Hematopoietic multipotent progenitor cell (in vitro differentiated cells): ENCODE measurements at regions not wholly inside any gene's neighbourhood (a gene's known extent, or its start where the extent isn't known, plus 50 kb on each side); places are given as distances from the start of the nearest gene placed in this dataset.
"Not testable (repeated sequence)": the region's sequence is repeated elsewhere in the genome, so short reads cannot be mapped to it uniquely, and the experiment has no call there.

Experiments used
- DNase-seq, 3 donors: peaks; one replicate each; pipeline ENCODE4 v3.0.0-alpha.2; 2011 to 2015; ENCODE audit warnings: low read depth in 2 of 3, low spot score in 2 of 3

DNA sequence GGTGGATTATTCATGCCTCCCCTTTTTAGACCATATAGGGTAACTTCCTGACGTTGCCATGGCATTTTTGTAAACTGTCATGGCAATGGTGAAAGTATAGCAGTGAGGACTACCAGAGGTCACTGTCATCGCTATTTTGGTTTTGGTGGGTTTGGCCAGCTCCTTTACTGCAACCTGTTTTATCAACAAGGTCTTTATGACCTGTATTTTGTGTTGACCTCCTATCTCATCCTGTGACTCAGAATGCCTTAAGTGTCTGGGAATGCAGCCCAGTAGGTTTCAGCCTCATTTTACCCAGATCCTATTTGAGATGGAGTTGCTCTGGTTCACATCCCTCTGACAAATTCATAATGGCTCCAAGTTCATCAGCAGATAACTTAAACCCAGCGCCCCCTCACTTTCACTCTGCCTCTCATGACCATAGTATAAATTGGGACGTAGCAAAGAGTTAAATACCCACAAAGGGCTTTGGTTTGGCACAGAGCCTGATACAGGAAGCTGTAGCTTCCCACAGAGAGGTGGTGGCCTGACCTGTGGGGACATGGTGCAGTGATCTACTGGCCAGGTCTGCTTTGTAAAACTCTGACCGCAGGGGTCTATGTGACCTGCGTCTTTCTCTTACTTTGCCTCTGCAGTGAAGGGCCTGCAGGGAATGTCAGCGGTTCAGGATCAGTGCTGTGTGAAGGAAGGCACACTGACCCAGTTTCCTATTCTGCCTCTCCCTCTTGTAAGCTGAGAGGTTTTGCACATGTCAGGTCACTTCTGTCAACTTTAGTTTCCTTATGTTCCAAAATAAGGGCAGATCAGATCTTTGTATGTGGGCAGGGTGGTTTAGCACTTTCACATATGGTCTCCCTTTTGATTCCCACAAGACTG is 78.1 kb upstream of the ZNF644 start:
- DNase-seq = peak in 2 of 3 donors; percentile 33 to 73

DNA sequence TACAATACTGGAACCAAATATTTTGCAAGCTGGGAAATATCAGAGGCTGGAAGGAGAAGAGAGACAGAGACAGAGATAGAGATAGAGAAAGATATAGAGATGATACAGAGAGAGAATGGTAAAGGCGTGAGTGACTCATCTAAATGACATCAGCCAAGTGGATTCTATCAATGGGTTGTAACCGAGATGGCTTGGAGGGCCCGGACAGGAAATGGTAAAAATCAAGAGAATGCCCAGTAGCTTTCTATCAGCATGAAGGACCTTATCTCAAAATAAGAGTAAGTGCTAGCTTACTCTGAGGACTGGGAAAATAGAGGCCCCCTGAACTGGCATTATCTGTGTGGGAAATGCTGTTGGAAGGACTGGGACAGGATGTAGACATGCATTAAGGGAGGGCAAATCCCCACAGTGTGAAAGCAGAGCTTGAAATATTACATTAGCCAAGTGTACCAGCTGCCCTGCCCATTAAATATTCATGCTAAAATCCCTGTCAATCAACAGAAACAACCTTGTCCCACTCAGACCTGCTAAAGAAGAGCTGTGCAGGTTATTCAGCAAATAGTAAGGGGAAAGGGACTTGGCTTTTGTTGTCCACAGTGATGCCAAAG is 76.6 kb upstream of the ZNF644 start:
- no peak for DNase-seq

DNA sequence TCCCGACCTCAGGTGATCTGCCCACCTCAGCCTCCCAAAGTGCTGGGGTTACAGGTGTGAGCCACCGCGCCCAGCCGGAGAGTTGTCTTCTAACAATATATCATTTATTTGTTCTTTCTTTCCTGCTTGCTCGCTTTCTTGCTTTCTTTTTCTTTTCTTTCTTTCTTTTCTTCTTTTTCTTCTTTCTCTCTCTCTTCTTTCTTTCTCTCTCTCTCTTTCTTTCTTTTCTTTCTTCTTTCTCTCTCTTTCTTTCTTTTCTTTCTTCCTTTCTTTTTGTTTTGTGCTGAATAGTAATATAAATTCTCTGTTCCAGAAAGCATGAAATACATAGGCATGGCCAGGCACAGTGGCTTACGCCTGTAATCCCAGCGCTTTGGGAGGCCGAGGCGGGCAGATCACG is 73.5 kb upstream of the ZNF644 start:
- DNase-seq = not testable (repeated sequence)

DNA sequence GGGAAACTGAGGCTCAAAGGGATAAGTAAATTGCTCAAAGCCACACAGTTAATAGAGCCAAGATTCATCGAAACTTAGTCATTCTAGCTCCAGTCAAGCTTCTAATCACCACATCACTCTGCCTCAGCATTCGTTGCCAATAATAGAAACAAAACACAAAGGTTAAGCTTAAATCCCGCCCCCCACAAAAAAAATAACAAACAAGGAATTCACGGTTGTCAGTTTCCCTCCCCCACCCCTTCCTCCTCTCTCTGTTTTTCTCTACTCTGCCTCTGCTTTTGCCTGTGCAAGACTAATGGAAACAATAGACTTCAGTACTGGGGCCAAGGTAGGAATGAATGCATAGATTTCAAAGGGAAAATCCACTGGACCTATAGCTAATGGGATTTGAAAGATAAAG is 70.7 kb upstream of the ZNF644 start:
- no peak for DNase-seq

DNA sequence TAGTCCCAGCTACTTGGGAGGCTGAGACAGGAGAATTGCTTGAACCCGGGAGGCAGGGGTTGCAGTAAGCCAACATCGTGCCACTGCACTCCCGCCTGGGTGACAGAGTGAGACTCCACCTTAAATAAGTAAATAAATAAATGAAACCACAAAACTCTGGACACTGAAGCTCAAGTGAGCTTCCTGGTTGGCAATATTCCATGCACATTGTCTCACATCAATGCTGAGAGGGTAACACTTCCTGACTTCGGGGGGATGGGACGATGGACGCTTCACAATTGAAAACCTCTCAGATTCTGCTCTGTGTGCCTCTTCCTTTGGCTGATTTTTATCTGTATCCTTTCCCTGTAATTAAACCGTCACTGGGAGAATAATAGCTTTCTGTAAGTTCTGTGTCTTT is 70.0 kb upstream of the ZNF644 start:
- no peak for DNase-seq

DNA sequence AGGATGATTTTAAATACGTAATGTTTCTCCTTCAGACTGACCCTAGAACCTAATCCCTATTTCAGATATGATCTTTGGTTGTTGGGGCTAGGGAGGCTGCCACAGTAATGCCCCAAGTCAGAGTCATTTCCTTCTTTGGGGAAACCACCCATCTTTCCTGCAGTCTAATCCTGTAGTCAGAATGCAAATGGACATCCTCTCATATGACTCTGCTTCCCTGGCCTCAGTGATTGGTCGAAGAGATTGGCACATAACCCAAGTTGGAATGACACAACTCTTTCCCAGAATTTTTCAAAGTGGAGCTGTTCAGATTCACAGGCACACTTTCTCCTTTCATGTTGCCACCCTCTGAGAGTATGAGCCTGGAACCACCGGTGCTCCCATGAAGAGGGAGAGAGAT is 58.8 kb upstream of the ZNF644 start:
- no peak for DNase-seq

DNA sequence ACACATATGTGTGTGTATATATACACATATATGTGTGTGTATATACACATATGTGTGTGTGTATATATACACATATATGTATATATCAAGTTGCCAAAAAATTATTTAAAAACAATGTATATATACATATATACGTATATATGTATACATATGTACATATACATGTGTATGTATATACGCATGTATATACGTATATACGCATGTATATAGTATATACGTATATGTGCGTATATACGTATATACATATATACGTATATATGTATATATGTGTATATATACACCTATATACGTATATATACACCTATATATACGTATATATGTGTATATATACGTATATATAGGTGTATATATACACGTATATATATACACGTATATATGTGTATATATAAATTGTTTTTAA is 57.0 kb upstream of the ZNF644 start:
- no peak for DNase-seq

DNA sequence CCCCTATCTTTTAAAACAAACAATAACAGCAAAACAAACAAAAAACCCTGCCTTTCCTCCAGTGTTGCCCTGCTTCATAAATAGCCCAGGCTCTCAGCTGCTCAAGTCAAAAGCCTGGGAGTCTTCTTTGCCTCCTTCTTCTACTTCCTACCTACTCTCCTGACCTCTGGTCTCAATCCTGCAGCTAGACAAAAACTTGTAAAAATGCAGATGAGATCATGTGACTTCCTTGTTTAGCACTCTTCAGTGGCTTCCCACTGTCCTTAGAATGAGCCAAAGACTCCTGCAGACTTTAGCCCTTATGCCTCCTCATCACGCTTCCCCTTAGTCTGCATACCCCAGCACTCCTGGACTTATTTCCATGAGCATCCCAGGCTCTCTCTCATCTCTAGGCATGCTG is 55.0 kb upstream of the ZNF644 start:
- DNase-seq = no peak

DNA sequence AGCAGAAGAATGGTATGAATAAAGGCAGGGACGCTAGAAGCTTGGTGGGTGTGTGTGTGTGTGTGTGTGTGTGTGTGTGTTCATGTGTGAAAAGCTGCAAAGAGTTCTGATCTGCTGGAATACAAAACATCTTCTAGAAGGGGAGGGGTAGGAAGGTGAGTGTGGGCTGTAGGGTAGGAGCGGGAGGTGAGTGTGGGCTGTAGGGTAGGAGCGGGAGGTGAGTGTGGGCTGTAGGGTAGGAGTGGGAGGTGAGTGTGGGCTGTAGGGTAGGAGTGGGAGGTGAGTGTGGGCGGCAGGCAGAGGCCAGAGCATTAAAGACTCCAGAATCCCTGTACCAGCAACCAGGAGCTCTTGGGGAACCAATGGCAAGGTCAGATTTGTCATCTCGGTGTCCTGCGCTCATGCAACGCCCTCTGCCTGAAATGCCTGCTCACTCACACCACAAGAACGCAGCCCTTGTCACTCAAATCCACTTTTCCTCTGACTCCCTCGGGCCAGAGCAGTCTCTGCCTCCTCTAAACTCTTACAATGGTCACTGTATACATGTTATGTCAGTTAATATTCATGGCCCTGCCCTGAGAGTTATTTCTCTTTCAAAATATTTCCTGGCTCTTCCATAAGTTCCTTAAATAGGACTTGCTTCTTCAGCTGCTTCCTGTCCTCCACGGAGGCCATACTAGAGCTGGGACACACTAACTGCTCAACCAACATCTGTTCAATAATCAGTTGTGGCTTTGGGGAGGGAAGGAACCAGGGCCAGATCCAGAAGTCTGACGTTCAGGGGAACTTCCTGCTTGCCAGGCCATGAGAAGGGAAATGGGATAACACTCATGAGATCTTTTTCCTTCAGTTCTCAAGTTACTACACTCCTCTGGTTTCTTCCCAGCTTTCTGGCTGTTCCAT is 53.6 kb upstream of the ZNF644 start:
- no peak for DNase-seq

DNA sequence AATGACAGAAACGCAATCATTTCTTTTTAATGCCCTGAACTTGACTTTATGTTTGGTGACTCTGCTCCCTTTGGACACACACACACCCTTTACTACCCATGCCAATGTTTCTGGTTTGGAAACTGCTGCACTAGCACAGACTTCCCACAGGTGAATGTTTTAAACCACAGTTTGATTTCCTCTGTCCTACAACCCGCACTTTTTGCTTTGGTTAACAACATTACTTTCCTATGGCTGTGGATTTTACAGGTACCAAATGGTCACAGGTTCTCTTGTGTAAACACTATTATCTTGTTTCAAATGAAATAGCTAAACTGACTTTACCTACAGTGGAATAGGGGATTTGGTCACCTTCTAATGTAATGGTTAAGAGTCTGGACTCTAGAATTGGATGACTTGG is 51.5 kb upstream of the ZNF644 start:
- DNase-seq = no peak

DNA sequence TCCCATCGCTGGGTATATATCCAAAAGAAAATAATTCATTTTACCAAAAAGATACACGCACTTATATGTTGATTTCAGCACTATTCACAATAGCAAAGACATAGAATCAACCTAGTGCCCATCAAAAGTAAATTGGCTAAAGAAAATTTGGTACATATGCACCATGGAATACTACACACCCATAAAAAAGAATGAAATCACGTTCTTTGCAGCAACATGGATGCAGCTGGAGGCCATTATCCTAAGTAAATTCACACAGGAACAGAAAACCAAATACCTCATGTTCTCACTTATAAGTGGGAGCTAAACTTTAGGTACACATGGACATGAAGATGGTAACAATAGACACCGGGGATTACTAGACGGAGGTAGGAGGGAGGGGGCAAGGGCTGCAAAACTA is 50.0 kb upstream of the ZNF644 start:
- DNase-seq = no peak
